ENCODE measurements at regions not wholly inside any gene's neighbourhood (a gene's known extent, or its start where the extent isn't known, plus 50 kb on each side); places are given as distances from the start of the nearest gene placed in this dataset.

DNA sequence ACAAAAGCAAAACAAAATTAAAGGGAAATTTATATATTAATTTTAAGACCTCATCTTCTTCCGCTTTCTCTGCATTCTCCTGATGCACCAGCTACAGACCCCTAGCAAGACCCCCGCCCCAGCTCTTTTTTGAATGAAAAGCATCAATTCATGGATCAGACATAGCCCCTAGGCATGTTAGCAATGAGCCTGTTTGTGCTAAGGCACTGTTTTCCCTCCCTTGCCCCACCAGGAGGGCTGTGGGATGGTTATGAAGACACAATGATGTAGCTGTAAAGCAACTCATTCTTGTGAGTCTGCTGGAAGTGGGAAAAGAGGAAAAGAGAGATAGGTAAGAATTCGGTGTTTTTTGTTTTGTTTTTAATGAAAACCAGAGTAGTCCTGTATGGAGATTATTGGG lies 88.5 kb upstream of the ZBTB18 start:
- TF ChIP-seq SP1 (IDR thresholded peaks at IDR 0.05) (no peak), L3MBTL2 (conservative IDR thresholded peaks at IDR 0.05) (no peak), ELF4 (IDR thresholded peaks at IDR 0.05) (no peak), SUZ12 (IDR thresholded peaks at IDR 0.05) (no peak), TARDBP (IDR thresholded peaks at IDR 0.05) (no peak), BHLHE40 (IDR thresholded peaks at IDR 0.05; ENCODE audit: borderline replicate concordance) (no peak), FOXA1 (IDR thresholded peaks at IDR 0.05) (no peak), FOXM1 (IDR thresholded peaks at IDR 0.05; ENCODE audit: borderline replicate concordance) (no peak), FOXK2 (IDR thresholded peaks at IDR 0.05) (no peak), CTBP1 (IDR thresholded peaks at IDR 0.05; ENCODE audit: borderline replicate concordance) (no peak), ARNT (IDR thresholded peaks at IDR 0.05) (no peak), HDGF (IDR thresholded peaks at IDR 0.05; ENCODE audit: borderline replicate concordance) (no peak)
- TF ChIP-seq, protein P1, sequence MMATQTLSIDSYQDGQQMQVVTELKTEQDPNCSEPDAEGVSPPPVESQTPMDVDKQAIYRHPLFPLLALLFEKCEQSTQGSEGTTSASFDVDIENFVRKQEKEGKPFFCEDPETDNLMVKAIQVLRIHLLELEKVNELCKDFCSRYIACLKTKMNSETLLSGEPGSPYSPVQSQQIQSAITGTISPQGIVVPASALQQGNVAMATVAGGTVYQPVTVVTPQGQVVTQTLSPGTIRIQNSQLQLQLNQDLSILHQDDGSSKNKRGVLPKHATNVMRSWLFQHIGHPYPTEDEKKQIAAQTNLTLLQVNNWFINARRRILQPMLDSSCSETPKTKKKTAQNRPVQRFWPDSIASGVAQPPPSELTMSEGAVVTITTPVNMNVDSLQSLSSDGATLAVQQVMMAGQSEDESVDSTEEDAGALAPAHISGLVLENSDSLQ (IDR thresholded peaks at IDR 0.05), result no peak

Data from HEK293T (cell line).